ENCODE measurements at regions not wholly inside any gene's neighbourhood (a gene's known extent, or its start where the extent isn't known, plus 50 kb on each side); places are given as distances from the start of the nearest gene placed in this dataset.

DNA sequence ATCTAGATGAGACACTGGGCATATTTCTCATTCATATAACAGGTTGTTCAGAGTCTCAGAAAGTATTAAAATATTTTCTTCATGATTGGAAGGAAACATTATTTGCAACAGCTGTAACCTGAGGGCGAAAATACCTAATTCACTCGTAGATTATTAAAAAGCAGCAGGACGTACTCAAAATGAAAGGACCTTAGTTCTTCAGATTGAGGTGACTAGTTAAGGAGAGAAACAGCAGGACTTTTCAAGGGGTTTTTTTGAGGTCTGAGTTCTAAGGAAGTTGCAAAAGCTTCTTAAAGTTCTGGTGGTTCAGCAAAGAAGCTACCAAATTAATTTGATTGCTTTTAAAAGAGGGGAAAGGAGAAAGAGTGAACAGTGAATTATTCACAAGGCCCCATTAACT, 174.9 kb downstream of the TMEM161B start:
- ChIA-PET POLR2A (no interaction called here), CTCF (no interaction called here)
- TF ChIP-seq, protein P1, sequence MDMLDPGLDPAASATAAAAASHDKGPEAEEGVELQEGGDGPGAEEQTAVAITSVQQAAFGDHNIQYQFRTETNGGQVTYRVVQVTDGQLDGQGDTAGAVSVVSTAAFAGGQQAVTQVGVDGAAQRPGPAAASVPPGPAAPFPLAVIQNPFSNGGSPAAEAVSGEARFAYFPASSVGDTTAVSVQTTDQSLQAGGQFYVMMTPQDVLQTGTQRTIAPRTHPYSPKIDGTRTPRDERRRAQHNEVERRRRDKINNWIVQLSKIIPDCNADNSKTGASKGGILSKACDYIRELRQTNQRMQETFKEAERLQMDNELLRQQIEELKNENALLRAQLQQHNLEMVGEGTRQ (IDR thresholded peaks at IDR 0.05) = no peak
- no peak for TF ChIP-seq POLR2A (IDR thresholded peaks at IDR 0.05; ENCODE audit: low read length)
- Histone ChIP-seq H3K4me3 (no peak overlapping the region), H3K27ac (no peak overlapping the region), H3K4me2 (no peak overlapping the region), H3K9me3 (no peaks in the 10 kb centered on the region), H3K4me1 (no peaks in the 10 kb centered on the region)
- ATAC-seq = no peak
- 17% methylated on average over 3 of the region's 3 CpGs for WGBS (ENCODE audit: missing lambda C conversion rate)
- FAIRE-seq = no peak
- DNase-seq (ENCODE audit: low read depth in 1 of 2, low spot score in 1 of 2) = no peak

DNA sequence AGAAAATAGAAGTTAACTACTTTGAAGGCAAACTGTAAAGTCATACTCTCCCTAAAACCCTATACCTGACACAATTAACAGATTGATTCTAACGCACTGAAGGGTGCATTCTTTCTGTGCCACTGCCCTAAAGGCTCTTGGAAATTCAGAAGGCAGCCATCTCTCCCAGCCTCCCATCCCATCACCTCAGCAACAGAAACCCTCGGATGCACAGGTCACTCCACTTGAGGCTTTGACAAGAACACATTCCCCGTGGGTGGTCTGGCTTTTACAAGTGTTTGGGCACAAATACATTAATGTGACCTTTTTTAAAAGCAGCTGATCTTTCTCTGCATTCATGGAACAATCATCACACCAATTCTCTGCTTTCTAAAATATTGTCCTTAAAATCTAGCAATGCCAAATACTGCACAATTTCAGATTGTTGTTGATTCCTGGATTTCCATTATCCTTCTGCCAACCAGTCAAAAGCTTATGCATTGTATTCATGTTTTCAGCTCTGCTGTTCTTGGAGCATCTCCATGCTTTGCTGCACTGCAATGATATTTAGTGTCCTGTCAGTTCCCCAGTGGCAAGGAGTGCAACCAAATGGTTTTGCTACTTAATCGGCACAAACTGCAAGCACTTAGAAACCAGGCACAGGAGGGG, 175.6 kb downstream of the TMEM161B start:
- FAIRE-seq (no peak), ATAC-seq (no peak), DNase-seq (ENCODE audit: low read depth in 1 of 2, low spot score in 1 of 2) (no peak)
- H3K4me3 ChIP-seq = no peak overlapping the region
- TF ChIP-seq RFX5 (IDR thresholded peaks at IDR 0.05) (no peak), RCOR1 (IDR thresholded peaks at IDR 0.05; ENCODE audit: low read depth, low read length) (no peak), CEBPB (IDR thresholded peaks at IDR 0.05) (no peak), MYC (IDR thresholded peaks at IDR 0.05; ENCODE audit: borderline replicate concordance, low read length) (no peak), KDM1A (IDR thresholded peaks at IDR 0.05; ENCODE audit: low read depth) (no peak)
- TF ChIP-seq, protein P2, sequence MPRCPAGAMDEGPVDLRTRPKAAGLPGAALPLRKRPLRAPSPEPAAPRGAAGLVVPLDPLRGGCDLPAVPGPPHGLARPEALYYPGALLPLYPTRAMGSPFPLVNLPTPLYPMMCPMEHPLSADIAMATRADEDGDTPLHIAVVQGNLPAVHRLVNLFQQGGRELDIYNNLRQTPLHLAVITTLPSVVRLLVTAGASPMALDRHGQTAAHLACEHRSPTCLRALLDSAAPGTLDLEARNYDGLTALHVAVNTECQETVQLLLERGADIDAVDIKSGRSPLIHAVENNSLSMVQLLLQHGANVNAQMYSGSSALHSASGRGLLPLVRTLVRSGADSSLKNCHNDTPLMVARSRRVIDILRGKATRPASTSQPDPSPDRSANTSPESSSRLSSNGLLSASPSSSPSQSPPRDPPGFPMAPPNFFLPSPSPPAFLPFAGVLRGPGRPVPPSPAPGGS (IDR thresholded peaks at IDR 0.05) = no peak
- TF ChIP-seq, protein P3, sequence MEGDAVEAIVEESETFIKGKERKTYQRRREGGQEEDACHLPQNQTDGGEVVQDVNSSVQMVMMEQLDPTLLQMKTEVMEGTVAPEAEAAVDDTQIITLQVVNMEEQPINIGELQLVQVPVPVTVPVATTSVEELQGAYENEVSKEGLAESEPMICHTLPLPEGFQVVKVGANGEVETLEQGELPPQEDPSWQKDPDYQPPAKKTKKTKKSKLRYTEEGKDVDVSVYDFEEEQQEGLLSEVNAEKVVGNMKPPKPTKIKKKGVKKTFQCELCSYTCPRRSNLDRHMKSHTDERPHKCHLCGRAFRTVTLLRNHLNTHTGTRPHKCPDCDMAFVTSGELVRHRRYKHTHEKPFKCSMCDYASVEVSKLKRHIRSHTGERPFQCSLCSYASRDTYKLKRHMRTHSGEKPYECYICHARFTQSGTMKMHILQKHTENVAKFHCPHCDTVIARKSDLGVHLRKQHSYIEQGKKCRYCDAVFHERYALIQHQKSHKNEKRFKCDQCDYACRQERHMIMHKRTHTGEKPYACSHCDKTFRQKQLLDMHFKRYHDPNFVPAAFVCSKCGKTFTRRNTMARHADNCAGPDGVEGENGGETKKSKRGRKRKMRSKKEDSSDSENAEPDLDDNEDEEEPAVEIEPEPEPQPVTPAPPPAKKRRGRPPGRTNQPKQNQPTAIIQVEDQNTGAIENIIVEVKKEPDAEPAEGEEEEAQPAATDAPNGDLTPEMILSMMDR (IDR thresholded peaks at IDR 0.05) = no peak
- TF ChIP-seq, protein P4, sequence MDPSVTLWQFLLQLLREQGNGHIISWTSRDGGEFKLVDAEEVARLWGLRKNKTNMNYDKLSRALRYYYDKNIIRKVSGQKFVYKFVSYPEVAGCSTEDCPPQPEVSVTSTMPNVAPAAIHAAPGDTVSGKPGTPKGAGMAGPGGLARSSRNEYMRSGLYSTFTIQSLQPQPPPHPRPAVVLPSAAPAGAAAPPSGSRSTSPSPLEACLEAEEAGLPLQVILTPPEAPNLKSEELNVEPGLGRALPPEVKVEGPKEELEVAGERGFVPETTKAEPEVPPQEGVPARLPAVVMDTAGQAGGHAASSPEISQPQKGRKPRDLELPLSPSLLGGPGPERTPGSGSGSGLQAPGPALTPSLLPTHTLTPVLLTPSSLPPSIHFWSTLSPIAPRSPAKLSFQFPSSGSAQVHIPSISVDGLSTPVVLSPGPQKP (IDR thresholded peaks at IDR 0.05; ENCODE audit: low read depth, low read length) = no peak
- TF ChIP-seq, protein P5, sequence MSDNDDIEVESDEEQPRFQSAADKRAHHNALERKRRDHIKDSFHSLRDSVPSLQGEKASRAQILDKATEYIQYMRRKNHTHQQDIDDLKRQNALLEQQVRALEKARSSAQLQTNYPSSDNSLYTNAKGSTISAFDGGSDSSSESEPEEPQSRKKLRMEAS (IDR thresholded peaks at IDR 0.05) = no peak
- CTCF ChIA-PET = no interaction called here
- no peaks in the 10 kb centered on the region for H3K9me3 ChIP-seq
- 15% methylated on average over 4 of the region's 4 CpGs for WGBS (ENCODE audit: missing lambda C conversion rate)
- no peak overlapping the region for H3K27ac ChIP-seq
- no peaks in the 10 kb centered on the region for H3K4me1 ChIP-seq
- H3K4me2 ChIP-seq = no peak overlapping the region
- POLR2A ChIA-PET = no interaction called here

DNA sequence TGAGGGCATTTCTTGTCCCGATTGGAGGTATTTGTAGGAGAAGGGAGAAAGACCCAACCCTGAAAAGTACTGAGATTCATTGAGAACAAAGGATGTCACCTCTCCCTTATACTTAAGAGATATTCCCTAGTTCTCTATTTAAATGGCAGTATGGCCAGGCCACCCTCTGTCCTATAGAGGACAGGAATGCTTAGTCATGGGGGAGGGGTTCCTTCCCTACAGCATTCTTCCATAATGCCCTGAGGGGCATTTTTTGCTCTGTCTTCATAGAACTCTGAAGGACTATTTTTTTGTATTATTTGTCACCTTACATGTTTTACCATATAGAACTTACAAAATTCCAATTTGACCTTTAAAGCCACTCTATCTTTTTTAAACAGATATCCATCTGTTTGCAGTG, 176.3 kb downstream of the TMEM161B start:
- CTCF ChIA-PET = no interaction called here
- no peaks in the 10 kb centered on the region for H3K4me1 ChIP-seq
- no peak overlapping the region for H3K27ac ChIP-seq
- DNase-seq (ENCODE audit: low read depth in 1 of 2, low spot score in 1 of 2) (no peak), FAIRE-seq (no peak), ATAC-seq (no peak)
- H3K4me2 ChIP-seq = no peak overlapping the region
- H3K4me3 ChIP-seq = no peak overlapping the region
- 4% methylated on average over 1 of the region's 1 CpG for WGBS (ENCODE audit: missing lambda C conversion rate)
- POLR2A ChIA-PET = no interaction called here
- no peaks in the 10 kb centered on the region for H3K9me3 ChIP-seq
- TF ChIP-seq CBX8 (IDR thresholded peaks at IDR 0.05) (no peak), POLR2AphosphoS2 (conservative IDR thresholded peaks at IDR 0.05; ENCODE audit: low read length) (no peak), POLR2A (IDR thresholded peaks at IDR 0.05; ENCODE audit: low read length) (no peak), RNF2 (IDR thresholded peaks at IDR 0.05; ENCODE audit: borderline replicate concordance, low read depth) (no peak), MYC (IDR thresholded peaks at IDR 0.05; ENCODE audit: borderline replicate concordance, low read length) (no peak), FOSB (CRISPR knock-in tag; IDR thresholded peaks at IDR 0.05) (no peak), RFX5 (IDR thresholded peaks at IDR 0.05) (no peak), NFE2L2 (conservative IDR thresholded peaks at IDR 0.05; ENCODE audit: low read length) (no peak)
- TF ChIP-seq, protein P3 (IDR thresholded peaks at IDR 0.05) = no peak
- TF ChIP-seq, protein P6, sequence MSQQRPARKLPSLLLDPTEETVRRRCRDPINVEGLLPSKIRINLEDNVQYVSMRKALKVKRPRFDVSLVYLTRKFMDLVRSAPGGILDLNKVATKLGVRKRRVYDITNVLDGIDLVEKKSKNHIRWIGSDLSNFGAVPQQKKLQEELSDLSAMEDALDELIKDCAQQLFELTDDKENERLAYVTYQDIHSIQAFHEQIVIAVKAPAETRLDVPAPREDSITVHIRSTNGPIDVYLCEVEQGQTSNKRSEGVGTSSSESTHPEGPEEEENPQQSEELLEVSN (IDR thresholded peaks at IDR 0.05; ENCODE audit: borderline replicate concordance, low read depth) = no peak
- TF ChIP-seq, protein P7, sequence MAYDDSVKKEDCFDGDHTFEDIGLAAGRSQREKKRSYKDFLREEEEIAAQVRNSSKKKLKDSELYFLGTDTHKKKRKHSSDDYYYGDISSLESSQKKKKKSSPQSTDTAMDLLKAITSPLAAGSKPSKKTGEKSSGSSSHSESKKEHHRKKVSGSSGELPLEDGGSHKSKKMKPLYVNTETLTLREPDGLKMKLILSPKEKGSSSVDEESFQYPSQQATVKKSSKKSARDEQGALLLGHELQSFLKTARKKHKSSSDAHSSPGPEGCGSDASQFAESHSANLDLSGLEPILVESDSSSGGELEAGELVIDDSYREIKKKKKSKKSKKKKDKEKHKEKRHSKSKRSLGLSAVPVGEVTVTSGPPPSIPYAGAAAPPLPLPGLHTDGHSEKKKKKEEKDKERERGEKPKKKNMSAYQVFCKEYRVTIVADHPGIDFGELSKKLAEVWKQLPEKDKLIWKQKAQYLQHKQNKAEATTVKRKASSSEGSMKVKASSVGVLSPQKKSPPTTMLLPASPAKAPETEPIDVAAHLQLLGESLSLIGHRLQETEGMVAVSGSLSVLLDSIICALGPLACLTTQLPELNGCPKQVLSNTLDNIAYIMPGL (CRISPR knock-in tag; IDR thresholded peaks at IDR 0.05; ENCODE audit: borderline replicate concordance) = no peak
- TF ChIP-seq, protein P8, sequence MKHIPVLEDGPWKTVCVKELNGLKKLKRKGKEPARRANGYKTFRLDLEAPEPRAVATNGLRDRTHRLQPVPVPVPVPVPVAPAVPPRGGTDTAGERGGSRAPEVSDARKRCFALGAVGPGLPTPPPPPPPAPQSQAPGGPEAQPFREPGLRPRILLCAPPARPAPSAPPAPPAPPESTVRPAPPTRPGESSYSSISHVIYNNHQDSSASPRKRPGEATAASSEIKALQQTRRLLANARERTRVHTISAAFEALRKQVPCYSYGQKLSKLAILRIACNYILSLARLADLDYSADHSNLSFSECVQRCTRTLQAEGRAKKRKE (CRISPR knock-in tag; IDR thresholded peaks at IDR 0.05; ENCODE audit: low read depth) = no peak
- TF ChIP-seq, protein P4 (IDR thresholded peaks at IDR 0.05; ENCODE audit: low read depth, low read length) = no peak
